HepG2 (cell line): ENCODE measurements at regions not wholly inside any gene's neighbourhood (a gene's known extent, or its start where the extent isn't known, plus 50 kb on each side); places are given as distances from the start of the nearest gene placed in this dataset.
"Not testable (repeated sequence)": the region's sequence is repeated elsewhere in the genome, so short reads cannot be mapped to it uniquely, and the experiment has no call there.

Source experiments
- ATAC-seq: fragments of 200-7000 bp; cut with Tn5 transposase; 3 replicates; pipeline ENCODE4 v1.9.1; 2020; ENCODE audit warnings: mild to moderate bottlenecking, moderate library complexity
- BruUV-seq: library from RNA; stranded (reverse); fragments of 400-500 nt; replicated peaks from 2 replicates; lab custom pipeline; 2021; lab: Mats Ljungman, UMichigan
- CTCF ChIA-PET: fragments of 300-600 bp; formaldehyde crosslinking; extraction: SDS; loops from one replicate; lab custom pipeline; 2021; ENCODE audit warnings: low total read pairs, inconsistent platforms, low intra/inter-chr PET ratio; lab: Yijun Ruan, JAX
- POLR2A ChIA-PET: fragments of 350-600 bp; sonication (Branson Sonifier 250); formaldehyde crosslinking; loops from one replicate; lab custom pipeline; 2020; ENCODE audit warnings: antibody characterized with exemption, inconsistent platforms; lab: Yijun Ruan, JAX
- DNase-seq: peaks from one replicate; pipeline ENCODE4 v3.0.0-alpha.2; 2015; ENCODE audit warnings: low spot score
- FAIRE-seq: peaks from 3 replicates; lab custom pipeline; 2011; peaks lifted over from hg19 to GRCh38; lab: Jason Lieb, UNC
- H2AFZ ChIP-seq: one replicate; pipeline ENCODE4 v1.6.1; 2011; ENCODE audit warnings: low read length, inconsistent platforms
- H3K27ac ChIP-seq: fragments of 300-600 bp; 3 replicates; pipeline ENCODE4 v1.8.0; 2011; ENCODE audit warnings: mixed run types, mild to moderate bottlenecking, mixed read lengths, low read length, inconsistent platforms; ENCODE audit not compliant: insufficient read depth; ENCODE audit errors: extremely low read length
- H3K27me3 ChIP-seq, 2 experiments: fragments of 200-600 bp in 1 of 2; 2 replicates in 1 of 2; 3 replicates in 1 of 2; pipeline versions ENCODE4 v1.6.0 to v1.8.0; 2011; ENCODE audit warnings: low read length in 2 of 2, mild to moderate bottlenecking in 2 of 2, moderate library complexity in 2 of 2, inconsistent platforms in 1 of 2; ENCODE audit not compliant: insufficient read depth in 2 of 2, control insufficient read depth in 1 of 2
- H3K36me3 ChIP-seq, 2 experiments: fragments of 200-600 bp in 1 of 2; replicated peaks in 1 of 2; 2 replicates in 1 of 2; 3 replicates in 1 of 2; pipeline versions ENCODE4 v1.5.1 to v1.8.0; 2011; ENCODE audit warnings: low read length in 2 of 2, inconsistent platforms in 1 of 2; ENCODE audit not compliant: insufficient read depth in 2 of 2, control insufficient read depth in 1 of 2
- H3K4me1 ChIP-seq: 2 replicates; pipeline ENCODE4 v1.5.1; 2012; ENCODE audit warnings: low read length, inconsistent platforms; ENCODE audit not compliant: insufficient read depth
- H3K4me2 ChIP-seq: 2 replicates; pipeline ENCODE4 v1.6.0; 2011; ENCODE audit warnings: low read depth, low read length, inconsistent platforms
- H3K4me3 ChIP-seq, 3 experiments: fragments of 200-600 bp in 1 of 3; sonication (generic), shearing (Covaris generic) in 1 of 3; replicated peaks in 1 of 3; 2 replicates each; pipeline ENCODE4 v1.5.1; 2011 to 2016; ENCODE audit warnings: low read length in 3 of 3, inconsistent platforms in 2 of 3, low read depth in 2 of 3, mild to moderate bottlenecking in 2 of 3, control low read depth in 1 of 3, mixed read lengths in 1 of 3; ENCODE audit not compliant: insufficient read depth in 1 of 3
- H3K79me2 ChIP-seq: one replicate; pipeline ENCODE4 v1.6.1; 2011; ENCODE audit warnings: low read length, inconsistent platforms; ENCODE audit not compliant: insufficient read depth
- H3K9ac ChIP-seq: 2 replicates; pipeline ENCODE4 v1.6.0; 2011; ENCODE audit warnings: mild to moderate bottlenecking, low read depth, low read length, inconsistent platforms; ENCODE audit not compliant: insufficient read depth
- H3K9me3 ChIP-seq: 2 replicates; pipeline ENCODE4 v1.5.1; 2012; ENCODE audit warnings: mild to moderate bottlenecking, low read length
- H4K20me1 ChIP-seq: 2 replicates; pipeline ENCODE4 v1.6.0; 2011; ENCODE audit warnings: inconsistent platforms, mild to moderate bottlenecking, low read length, moderate library complexity; ENCODE audit not compliant: insufficient read depth
- FIP1L1 ChIP-seq: fragments of 200-400 bp; formaldehyde crosslinking; IDR thresholded peaks from 2 replicates; pipeline ENCODE4 v1.6.1; 2018; ENCODE audit warnings: low read depth, mild to moderate bottlenecking, low read length, moderate library complexity, borderline replicate concordance; ENCODE audit not compliant: insufficient read depth
- HBP1 ChIP-seq: IDR thresholded peaks from 2 replicates; pipeline ENCODE4 v1.6.1; 2016; ENCODE audit warnings: low read depth, control low read depth
- HMGXB3 ChIP-seq: sonication (generic); formaldehyde crosslinking; IDR thresholded peaks from 2 replicates; pipeline ENCODE4 v1.4.0; 2020; ENCODE audit warnings: missing genetic modification reagents, borderline replicate concordance
- ISL2 ChIP-seq: sonication (generic); formaldehyde crosslinking; IDR thresholded peaks from 2 replicates; pipeline ENCODE4 v1.5.0; 2020; ENCODE audit warnings: missing genetic modification reagents
- RARG ChIP-seq: sonication (generic); formaldehyde crosslinking; IDR thresholded peaks from 2 replicates; pipeline ENCODE4 v1.4.0; 2020; ENCODE audit warnings: low read depth, mild to moderate bottlenecking, missing genetic modification reagents
- RNF219 ChIP-seq: sonication (generic); formaldehyde crosslinking; IDR thresholded peaks from 2 replicates; pipeline ENCODE4 v1.5.0; 2020; ENCODE audit warnings: mild to moderate bottlenecking, missing genetic modification reagents
- ZMAT3 ChIP-seq: sonication (generic); formaldehyde crosslinking; conservative IDR thresholded peaks from 2 replicates; pipeline ENCODE4 v1.7.0; 2021; ENCODE audit warnings: missing genetic modification reagents
- ZNF292 ChIP-seq: sonication (generic); formaldehyde crosslinking; IDR thresholded peaks from 2 replicates; pipeline ENCODE4 v1.8.1; 2022; ENCODE audit warnings: mild to moderate bottlenecking, low read depth, missing genetic modification reagents, borderline replicate concordance
- ZNF382 ChIP-seq: sonication (generic); formaldehyde crosslinking; IDR thresholded peaks from 2 replicates; pipeline ENCODE4 v1.5.0; 2020; ENCODE audit warnings: missing genetic modification reagents, mild to moderate bottlenecking, borderline replicate concordance
- ZNF7 ChIP-seq: IDR thresholded peaks from 2 replicates; pipeline ENCODE4 v1.6.1; 2016; ENCODE audit warnings: missing biosample characterization, missing genetic modification reagents
- ZNF777 ChIP-seq: sonication (generic); formaldehyde crosslinking; IDR thresholded peaks from 2 replicates; pipeline ENCODE4 v1.4.0; 2020; ENCODE audit warnings: missing genetic modification reagents
- WGBS: methylation state at CpG from one replicate; pipeline ENCODE4 v1.1.6; 2017; ENCODE audit warnings: low lambda C conversion rate; 5-methylcytosine and 5-hydroxymethylcytosine counted together
- in situ Hi-C: cut with HindIII; loops from 2 replicates; pipeline ENCODE4 v1.10.0; 2017; ENCODE audit warnings: low pct_unique_long_range_greater_than_20kb; ENCODE audit not compliant: extremely low pct_ligation_motif_present
- intact Hi-C: fragments of 100-400 bp; cut with micrococcal nuclease; formaldehyde crosslinking; loops from one replicate; pipeline ENCODE4 v1.10.0; 2022; ENCODE audit not compliant: unreplicated experiment

GRCh38 chr7:131938788-131939187 lies 382.4 kb upstream of the PODXL start:
- H3K27me3 ChIP-seq, H3K4me3 ChIP-seq, ATAC-seq, DNase-seq, H3K79me2 ChIP-seq, FAIRE-seq, POLR2A ChIA-PET, H3K4me1 ChIP-seq, H2AFZ ChIP-seq, H3K27ac ChIP-seq, H3K4me2 ChIP-seq, in situ Hi-C loops, CTCF ChIA-PET, BruUV-seq, H3K36me3 ChIP-seq, H4K20me1 ChIP-seq, H3K9me3 ChIP-seq, H3K9ac ChIP-seq, intact Hi-C loops: not testable (repeated sequence)
- 13% methylated on average over 3 of the region's 3 CpGs for WGBS

- H3K9ac ChIP-seq: no peak overlapping the region
- DNase-seq (no peak), ATAC-seq (no peak), FAIRE-seq (no peak)
- H2AFZ ChIP-seq: no peak overlapping the region
- intact Hi-C loops (no loop called here), in situ Hi-C loops (no loop called here)
- no peak overlapping the region for H3K4me2 ChIP-seq
- CTCF ChIA-PET: no interaction called here
- H3K27ac ChIP-seq: no peak overlapping the region
- H3K36me3 ChIP-seq: no peaks in the 10 kb centered on the region
- H3K9me3 ChIP-seq: no peaks in the 10 kb centered on the region
- POLR2A ChIA-PET: no interaction called here
- no peaks in the 10 kb centered on the region for H3K79me2 ChIP-seq
- WGBS: 5% methylated on average over 2 of the region's 2 CpGs
- BruUV-seq: no TSS peak
- peaks cover 0 to 4% of the 10 kb centered on the region in 2 experiments; a peak in 2 of 5 replicates for H3K27me3 ChIP-seq
- H3K4me3 ChIP-seq: no peak overlapping the region
- no peaks in the 10 kb centered on the region for H4K20me1 ChIP-seq
- H3K4me1 ChIP-seq: peaks cover 10% of the 10 kb centered on the region; the same call in 1 of the 2 replicates
- TF ChIP-seq ZMAT3: no peak
- TF ChIP-seq ISL2: no peak
- TF ChIP-seq RARG: no peak
- no peak for TF ChIP-seq ZNF292
- TF ChIP-seq ZNF7: no peak
- no peak for TF ChIP-seq ZNF777
- TF ChIP-seq HBP1 (CRISPR knock-in tag): no peak
- TF ChIP-seq RNF219 (CRISPR knock-in tag): no peak
- TF ChIP-seq HMGXB3 (CRISPR knock-in tag): no peak
- TF ChIP-seq FIP1L1: no peak
- no peak for TF ChIP-seq ZNF382 (CRISPR knock-in tag)
These were observed 381.4 kb upstream of the PODXL start for GRCh38 chr7:131937868-131938267.
